KBM-7 (cell line): ENCODE measurements at regions not wholly inside any gene's neighbourhood (a gene's known extent, or its start where the extent isn't known, plus 50 kb on each side); places are given as distances from the start of the nearest gene placed in this dataset.
A peak's percentile ranks its signal among the peaks of the same experiment; 100 is the strongest.

Experiments
- DNase-seq: peaks from one replicate; pipeline ENCODE4 v3.0.0-alpha.2; 2015
- in situ Hi-C: fragments of 300-500 bp; cut with MboI; formaldehyde crosslinking; loops from 2 replicates; pipeline ENCODE4 v1.14.3; 2020; ENCODE audit warnings: low sequenced_read_pairs, low pct_unique_long_range_greater_than_20kb, mixed read lengths

- no peak for DNase-seq
- in situ Hi-C loops: no loop called here
Observed at GRCh38 chr12:85657836-85658630, 178.2 kb downstream of the RASSF9 start.

GRCh38 chr12:85659754-85660530 lies 176.3 kb downstream of the RASSF9 start:
- in situ Hi-C loops: no loop called here
- DNase-seq: no peak

- in situ Hi-C loops: no loop called here
- no peak for DNase-seq
Observed at GRCh38 chr12:85661461-85662206, 174.6 kb downstream of the RASSF9 start.

GRCh38 chr12:85662207-85662602 lies 174.0 kb downstream of the RASSF9 start:
- in situ Hi-C loops: no loop called here
- no peak for DNase-seq

GRCh38 chr12:85663631-85664030 lies 172.6 kb downstream of the RASSF9 start:
- DNase-seq: no peak
- in situ Hi-C loops: no loop called here

GRCh38 chr12:85664429-85664828 lies 171.8 kb downstream of the RASSF9 start:
- DNase-seq: no peak
- in situ Hi-C loops: no loop called here

GRCh38 chr12:85669911-85670310 lies 166.3 kb downstream of the RASSF9 start:
- in situ Hi-C loops: no loop called here
- no peak for DNase-seq

GRCh38 chr12:85672436-85672835 lies 163.8 kb downstream of the RASSF9 start:
- DNase-seq: no peak
- in situ Hi-C loops: no loop called here

GRCh38 chr12:85673921-85674420 lies 162.2 kb downstream of the RASSF9 start:
- no peak for DNase-seq
- in situ Hi-C loops: no loop called here

- in situ Hi-C loops: no loop called here
- DNase-seq: no peak
Observed at GRCh38 chr12:85676816-85677749, 159.1 kb downstream of the RASSF9 start.

GRCh38 chr12:85679296-85679695 lies 156.9 kb downstream of the RASSF9 start:
- in situ Hi-C loops: no loop called here
- DNase-seq: no peak

- peak; percentile 1 for DNase-seq
- in situ Hi-C loops: no loop called here
Observed at GRCh38 chr12:85680881-85681280, 155.3 kb downstream of the RASSF9 start.

- DNase-seq: peak; percentile 3
- in situ Hi-C loops: no loop called here
Observed at GRCh38 chr12:85681333-85681732, 154.9 kb downstream of the RASSF9 start.

- in situ Hi-C loops: no loop called here
- DNase-seq: no peak
Observed at GRCh38 chr12:85683051-85683450, 153.2 kb downstream of the RASSF9 start.

- in situ Hi-C loops: no loop called here
- DNase-seq: no peak
Observed at GRCh38 chr12:85688837-85689236, 147.4 kb downstream of the RASSF9 start.

GRCh38 chr12:85690146-85690545 lies 146.1 kb downstream of the RASSF9 start:
- in situ Hi-C loops: no loop called here
- no peak for DNase-seq

GRCh38 chr12:85693093-85693665 lies 143.0 kb downstream of the RASSF9 start:
- in situ Hi-C loops: no loop called here
- no peak for DNase-seq

- DNase-seq: no peak
- in situ Hi-C loops: no loop called here
Observed at GRCh38 chr12:85695097-85695715, 141.0 kb downstream of the RASSF9 start.
